CD4-positive, alpha-beta T cell treated with Interleukin-4 for 1 hour (primary cell): ENCODE measurements at regions not wholly inside any gene's neighbourhood (a gene's known extent, or its start where the extent isn't known, plus 50 kb on each side); places are given as distances from the start of the nearest gene placed in this dataset.

ENCODE experiments used
- DNase-seq, 2 donors: peaks; one replicate each; pipeline ENCODE4 v3.0.0-alpha.2; 2020 to 2022

GRCh38 chr5:173456751-173457171 is 128.5 kb upstream of the STC2 start:
- no peak for DNase-seq

GRCh38 chr5:173456181-173456580 is 128.0 kb upstream of the STC2 start:
- DNase-seq: no peak

- no peak for DNase-seq
These were observed 127.4 kb upstream of the STC2 start for GRCh38 chr5:173455599-173455957.

- DNase-seq: no peak
These were observed 126.8 kb upstream of the STC2 start for GRCh38 chr5:173454736-173455598.

- no peak for DNase-seq
These were observed 126.1 kb upstream of the STC2 start for GRCh38 chr5:173454361-173454735.

- no peak for DNase-seq
These were observed 125.0 kb upstream of the STC2 start for GRCh38 chr5:173453167-173453566.

- DNase-seq: peak in 1 of 2 donors; percentile 68
These were observed 124.1 kb upstream of the STC2 start for GRCh38 chr5:173452119-173452905.

GRCh38 chr5:173451651-173452050 is 123.4 kb upstream of the STC2 start:
- no peak for DNase-seq

- DNase-seq: no peak
These were observed 122.8 kb upstream of the STC2 start for GRCh38 chr5:173451031-173451430.

- DNase-seq: no peak
These were observed 122.0 kb upstream of the STC2 start for GRCh38 chr5:173450188-173450587.

GRCh38 chr5:173448856-173449255 is 120.6 kb upstream of the STC2 start:
- DNase-seq: no peak

- no peak for DNase-seq
These were observed 115.8 kb upstream of the STC2 start for GRCh38 chr5:173443971-173444370.

GRCh38 chr5:173441053-173441628 is 112.9 kb upstream of the STC2 start:
- no peak for DNase-seq

- DNase-seq: no peak
These were observed 110.7 kb upstream of the STC2 start for GRCh38 chr5:173438951-173439350.

GRCh38 chr5:173435447-173435846 is 107.2 kb upstream of the STC2 start:
- DNase-seq: no peak

- no peak for DNase-seq
These were observed 106.1 kb upstream of the STC2 start for GRCh38 chr5:173434270-173434669.

GRCh38 chr5:173430394-173430793 is 102.2 kb upstream of the STC2 start:
- DNase-seq: no peak

- no peak for DNase-seq
These were observed 101.4 kb upstream of the STC2 start for GRCh38 chr5:173429489-173430150.

GRCh38 chr5:173423452-173424117 is 95.4 kb upstream of the STC2 start:
- no peak for DNase-seq

GRCh38 chr5:173420108-173420507 is 91.9 kb upstream of the STC2 start:
- no peak for DNase-seq

- DNase-seq: no peak
These were observed 85.3 kb upstream of the STC2 start for GRCh38 chr5:173413471-173413982.

GRCh38 chr5:173412566-173412965 is 84.4 kb upstream of the STC2 start:
- no peak for DNase-seq
